ENCODE measurements at regions not wholly inside any gene's neighbourhood (a gene's known extent, or its start where the extent isn't known, plus 50 kb on each side); places are given as distances from the start of the nearest gene placed in this dataset.

GRCh38 chr6:41455818-41456217 lies 90.4 kb upstream of the FOXP4 start:
- TF ChIP-seq POLR2AphosphoS5 (IDR thresholded peaks at IDR 0.05), result no peak
- no peak for TF ChIP-seq CTCF (IDR thresholded peaks at IDR 0.05)
- TF ChIP-seq POLR2A (IDR thresholded peaks at IDR 0.05), result no peak
